ENCODE measurements at regions not wholly inside any gene's neighbourhood (a gene's known extent, or its start where the extent isn't known, plus 50 kb on each side); places are given as distances from the start of the nearest gene placed in this dataset.
"Not testable (repeated sequence)": the region's sequence is repeated elsewhere in the genome, so short reads cannot be mapped to it uniquely, and the experiment has no call there.

- DNase-seq: no peak
- Mint-ChIP-seq H3K4me1 (ENCODE audit: low read depth) (no peaks in the 10 kb centered on the region), H3K27ac (no peak overlapping the region), H3K9me3 (no peaks in the 10 kb centered on the region), H3K4me3 (no peak overlapping the region), H3K27me3 (ENCODE audit: low read depth) (peaks cover 6% of the 10 kb centered on the region), H3K36me3 (ENCODE audit: low read depth) (no peaks in the 10 kb centered on the region)
- CTCF ChIA-PET: no interaction called here
- intact Hi-C loops (cut with micrococcal nuclease): no loop called here
These were observed 1280.3 kb upstream of the B3GALT2 start for GRCh38 chr1:194466706-194467105.

- CTCF ChIA-PET: no interaction called here
- no peaks in the 10 kb centered on the region for H3K9me3 Mint-ChIP-seq
- H3K4me1 Mint-ChIP-seq (ENCODE audit: low read depth): no peaks in the 10 kb centered on the region
- no peak overlapping the region for H3K4me3 Mint-ChIP-seq
- intact Hi-C loops (cut with micrococcal nuclease): no loop called here
- DNase-seq: no peak
- no peaks in the 10 kb centered on the region for H3K36me3 Mint-ChIP-seq (ENCODE audit: low read depth)
- no peak overlapping the region for H3K27ac Mint-ChIP-seq
- peaks cover 10% of the 10 kb centered on the region for H3K27me3 Mint-ChIP-seq (ENCODE audit: low read depth)
These were observed 1261.2 kb upstream of the B3GALT2 start for GRCh38 chr1:194447636-194448035.

GRCh38 chr1:194445244-194445643 is 1258.8 kb upstream of the B3GALT2 start:
- Mint-ChIP-seq H3K9me3 (no peaks in the 10 kb centered on the region), H3K27me3 (ENCODE audit: low read depth) (peaks cover under 1% of the 10 kb centered on the region), H3K4me3 (no peak overlapping the region), H3K27ac (no peak overlapping the region), H3K4me1 (ENCODE audit: low read depth) (no peaks in the 10 kb centered on the region), H3K36me3 (ENCODE audit: low read depth) (no peaks in the 10 kb centered on the region)
- intact Hi-C loops (cut with micrococcal nuclease): no loop called here
- no peak for DNase-seq
- CTCF ChIA-PET: no interaction called here

GRCh38 chr1:194442901-194443575 is 1256.6 kb upstream of the B3GALT2 start:
- intact Hi-C loops (cut with micrococcal nuclease): no loop called here
- CTCF ChIA-PET: no interaction called here

GRCh38 chr1:194437135-194437534 is 1250.7 kb upstream of the B3GALT2 start:
- H3K4me1 Mint-ChIP-seq (ENCODE audit: low read depth): no peaks in the 10 kb centered on the region
- no peak overlapping the region for H3K27ac Mint-ChIP-seq
- no peak for DNase-seq
- intact Hi-C loops (cut with micrococcal nuclease): no loop called here
- H3K36me3 Mint-ChIP-seq (ENCODE audit: low read depth): no peaks in the 10 kb centered on the region
- H3K9me3 Mint-ChIP-seq: no peaks in the 10 kb centered on the region
- CTCF ChIA-PET: no interaction called here
- peaks cover 8% of the 10 kb centered on the region for H3K27me3 Mint-ChIP-seq (ENCODE audit: low read depth)
- no peak overlapping the region for H3K4me3 Mint-ChIP-seq

More at GRCh38 chr1:194442901-194443575, 1256.6 kb upstream of the B3GALT2 start:
- Mint-ChIP-seq H3K4me3 (no peak overlapping the region), H3K27ac (no peak overlapping the region), H3K4me1 (ENCODE audit: low read depth) (no peaks in the 10 kb centered on the region), H3K36me3 (ENCODE audit: low read depth) (no peaks in the 10 kb centered on the region), H3K27me3 (ENCODE audit: low read depth) (peaks cover 8% of the 10 kb centered on the region), H3K9me3 (no peaks in the 10 kb centered on the region)
- DNase-seq: no peak

GRCh38 chr1:194431121-194431520 is 1244.7 kb upstream of the B3GALT2 start:
- Mint-ChIP-seq H3K9me3 (no peaks in the 10 kb centered on the region), H3K4me1 (ENCODE audit: low read depth) (no peaks in the 10 kb centered on the region), H3K27me3 (ENCODE audit: low read depth) (peaks cover 2% of the 10 kb centered on the region), H3K4me3 (no peak overlapping the region), H3K27ac (no peak overlapping the region), H3K36me3 (ENCODE audit: low read depth) (no peaks in the 10 kb centered on the region)
- CTCF ChIA-PET: no interaction called here
- intact Hi-C loops (cut with micrococcal nuclease): no loop called here
- no peak for DNase-seq

GRCh38 chr1:194420706-194421105 is 1234.3 kb upstream of the B3GALT2 start:
- H3K27ac Mint-ChIP-seq: no peak overlapping the region
- intact Hi-C loops (cut with micrococcal nuclease): no loop called here
- CTCF ChIA-PET: no interaction called here
- H3K4me3 Mint-ChIP-seq: no peak overlapping the region
- peaks cover 3% of the 10 kb centered on the region for H3K27me3 Mint-ChIP-seq (ENCODE audit: low read depth)
- no peaks in the 10 kb centered on the region for H3K36me3 Mint-ChIP-seq (ENCODE audit: low read depth)
- H3K4me1 Mint-ChIP-seq (ENCODE audit: low read depth): no peaks in the 10 kb centered on the region
- H3K9me3 Mint-ChIP-seq: peaks cover 5% of the 10 kb centered on the region
- no peak for DNase-seq

GRCh38 chr1:194419721-194420120 is 1233.3 kb upstream of the B3GALT2 start:
- Mint-ChIP-seq H3K27ac (no peak overlapping the region), H3K9me3 (peaks cover 5% of the 10 kb centered on the region), H3K4me3 (no peak overlapping the region), H3K4me1 (ENCODE audit: low read depth) (no peaks in the 10 kb centered on the region), H3K36me3 (ENCODE audit: low read depth) (no peaks in the 10 kb centered on the region), H3K27me3 (ENCODE audit: low read depth) (peaks cover 3% of the 10 kb centered on the region)
- intact Hi-C loops (cut with micrococcal nuclease): no loop called here
- DNase-seq: no peak
- CTCF ChIA-PET: no interaction called here

GRCh38 chr1:194410756-194411155 is 1224.3 kb upstream of the B3GALT2 start:
- CTCF ChIA-PET: no interaction called here
- Mint-ChIP-seq H3K27ac (no peak overlapping the region), H3K9me3 (peaks cover 4% of the 10 kb centered on the region)

GRCh38 chr1:194407238-194407637 is 1220.8 kb upstream of the B3GALT2 start:
- intact Hi-C loops (cut with micrococcal nuclease); H3K27ac Mint-ChIP-seq; CTCF ChIA-PET; H3K36me3 Mint-ChIP-seq (ENCODE audit: low read depth); H3K9me3 Mint-ChIP-seq; H3K27me3 Mint-ChIP-seq (ENCODE audit: low read depth); DNase-seq; H3K4me3 Mint-ChIP-seq; H3K4me1 Mint-ChIP-seq (ENCODE audit: low read depth): not testable (repeated sequence)

More at GRCh38 chr1:194410756-194411155, 1224.3 kb upstream of the B3GALT2 start:
- no peak for DNase-seq
- H3K27me3 Mint-ChIP-seq (ENCODE audit: low read depth): no peaks in the 10 kb centered on the region
- intact Hi-C loops (cut with micrococcal nuclease): no loop called here
- H3K4me3 Mint-ChIP-seq: no peak overlapping the region
- no peaks in the 10 kb centered on the region for H3K36me3 Mint-ChIP-seq (ENCODE audit: low read depth)
- no peaks in the 10 kb centered on the region for H3K4me1 Mint-ChIP-seq (ENCODE audit: low read depth)

GRCh38 chr1:194394676-194395075 is 1208.3 kb upstream of the B3GALT2 start:
- H3K36me3 Mint-ChIP-seq (ENCODE audit: low read depth): no peaks in the 10 kb centered on the region
- H3K9me3 Mint-ChIP-seq: no peaks in the 10 kb centered on the region
- no peaks in the 10 kb centered on the region for H3K27me3 Mint-ChIP-seq (ENCODE audit: low read depth)
- intact Hi-C loops (cut with micrococcal nuclease): no loop called here
- H3K4me3 Mint-ChIP-seq: no peak overlapping the region
- DNase-seq: no peak
- no peaks in the 10 kb centered on the region for H3K4me1 Mint-ChIP-seq (ENCODE audit: low read depth)
- no peak overlapping the region for H3K27ac Mint-ChIP-seq
- CTCF ChIA-PET: no interaction called here

GRCh38 chr1:194387531-194387930 is 1201.1 kb upstream of the B3GALT2 start:
- intact Hi-C loops (cut with micrococcal nuclease): no loop called here
- no peaks in the 10 kb centered on the region for H3K4me1 Mint-ChIP-seq (ENCODE audit: low read depth)
- DNase-seq: no peak
- no peak overlapping the region for H3K27ac Mint-ChIP-seq
- no peaks in the 10 kb centered on the region for H3K27me3 Mint-ChIP-seq (ENCODE audit: low read depth)
- CTCF ChIA-PET: no interaction called here
- H3K9me3 Mint-ChIP-seq: no peaks in the 10 kb centered on the region
- H3K4me3 Mint-ChIP-seq: no peak overlapping the region
- no peaks in the 10 kb centered on the region for H3K36me3 Mint-ChIP-seq (ENCODE audit: low read depth)

GRCh38 chr1:194378517-194378916 is 1192.1 kb upstream of the B3GALT2 start:
- H3K4me1 Mint-ChIP-seq (ENCODE audit: low read depth): no peaks in the 10 kb centered on the region
- no peaks in the 10 kb centered on the region for H3K36me3 Mint-ChIP-seq (ENCODE audit: low read depth)
- CTCF ChIA-PET: no interaction called here
- DNase-seq: no peak
- intact Hi-C loops (cut with micrococcal nuclease): no loop called here
- H3K9me3 Mint-ChIP-seq: no peaks in the 10 kb centered on the region
- H3K4me3 Mint-ChIP-seq: no peak overlapping the region
- no peak overlapping the region for H3K27ac Mint-ChIP-seq
- H3K27me3 Mint-ChIP-seq (ENCODE audit: low read depth): peaks cover 4% of the 10 kb centered on the region
